Heart left ventricle (tissue), 16 donors: ENCODE measurements at regions not wholly inside any gene's neighbourhood (a gene's known extent, or its start where the extent isn't known, plus 50 kb on each side); places are given as distances from the start of the nearest gene placed in this dataset.

Source experiments
- ATAC-seq, 4 donors: fragments of 200-7000 bp; cut with Tn5 transposase; one replicate each; pipeline ENCODE4 v1.9.1; 2020 to 2022; ENCODE audit warnings: moderate library complexity in 4 of 4, mild to moderate bottlenecking in 3 of 4, moderate number of reproducible peaks in 1 of 4
- DNase-seq, 5 donors: peaks; one replicate each; pipeline ENCODE4 v3.0.0-alpha.2; 2020
- H3K27ac ChIP-seq, 12 donors: fragments of 200-600 bp; sonication (generic) in 4 of 12; one replicate each; pipeline versions ENCODE4 v1.5.0 to v1.8.0; 2016 to 2022; ENCODE audit warnings: mild to moderate bottlenecking in 2 of 12
- H3K27me3 ChIP-seq, 9 donors: fragments of 200-600 bp; sonication (generic) in 2 of 9; one replicate each; pipeline versions ENCODE4 v1.5.1 to v1.8.0; 2016 to 2022; ENCODE audit warnings: mild to moderate bottlenecking in 3 of 9
- H3K36me3 ChIP-seq, 9 donors: fragments of 200-600 bp; sonication (generic) in 2 of 9; one replicate each; pipeline versions ENCODE4 v1.5.0 to v1.8.0; 2018 to 2022; ENCODE audit warnings: mild to moderate bottlenecking in 2 of 9
- H3K4me1 ChIP-seq, 12 donors: fragments of 200-600 bp; sonication (generic) in 4 of 12; one replicate each; pipeline versions ENCODE4 v1.5.0 to v1.8.0; 2016 to 2022; ENCODE audit warnings: mild to moderate bottlenecking in 3 of 12
- H3K4me3 ChIP-seq, 12 donors: fragments of 200-600 bp; sonication (generic) in 4 of 12; one replicate each; pipeline versions ENCODE4 v1.5.0 to v1.8.0; 2017 to 2022; ENCODE audit warnings: mild to moderate bottlenecking in 9 of 12, moderate library complexity in 4 of 12
- H3K9me3 ChIP-seq, 12 donors: fragments of 200-600 bp; sonication (generic) in 4 of 12; one replicate each; pipeline versions ENCODE4 v1.5.0 to v1.8.0; 2016 to 2022; ENCODE audit warnings: mild to moderate bottlenecking in 1 of 12
- CTCF ChIP-seq, 12 donors: fragments of 200-600 bp; sonication (generic) in 4 of 12; IDR thresholded peaks; one replicate each; pipeline versions ENCODE4 v1.5.0 to v1.8.0; 2018 to 2022; ENCODE audit warnings: antibody characterized with exemption in 12 of 12, mild to moderate bottlenecking in 5 of 12
- POLR2A ChIP-seq, 2 donors: fragments of 450-650 bp; IDR thresholded peaks; one replicate each; pipeline ENCODE4 v1.6.1; 2017; ENCODE audit warnings: antibody characterized with exemption in 2 of 2, mild to moderate bottlenecking in 2 of 2, moderate library complexity in 2 of 2
- WGBS, 4 donors: extraction: QIAGEN DNeasy Blood & Tissue Kit in 2 of 4; methylation state at CpG; one replicate each; pipeline versions ENCODE4 v1.1.5 to v1.1.7; 2013 to 2018; 5-methylcytosine and 5-hydroxymethylcytosine counted together
- intact Hi-C, 10 donors: fragments of 100-400 bp; cut with DNase I; formaldehyde crosslinking; loops; one replicate each; pipeline versions ENCODE4 v1.11.1 to v1.14.2; 2022
- donor health status: ischemic (EF 13 %, LVEDD 7.1; RV severe dilation, severe dysfunction).
- donor health status: healthy with polysubstance abuse.
- donor health status: DM: no; HTN: yes; CAD: no.
- donor health status: DM: no; HTN: no; CAD: no.
- donor health status: ischemic (EF 25% LVEDD 6.9; RV normal size, moderate dysfunction).
- donor health status: ischemic (EF 25% LVEDD 5.7; RV mildly dilated, moderate dysfunction).
- donor health status: healthy.
- donor health status: DM: yes; HTN: yes; CAD: no.
- donor health status: ischemic (EF 35%, LVEDD 5.7; RV mildly dilated, moderate dysfunction).
- donor health status: nonischemic (EF 11% LVEDD 7.7; RV severe dilation, severe dysfunction).
- donor health status: DM: yes; HTN: yes; CAD: no.
- donor health status: PGD.
- donor health status: ischemic (EF 29% LVEDD 5.4; RV normal size, mild dysfunction).
- donor health status: nonischemic (EF 23%, LVEDD 6.1; RV moderate dilation, normal function).

- no peak overlapping the region for H3K4me3 ChIP-seq
- H3K27ac ChIP-seq = no peak overlapping the region
- intact Hi-C loops = no loop called here
- 93 to 95% (median 94%) methylated on average over 3 of the region's 3 CpGs for WGBS, 4 donors
- no peaks in the 10 kb centered on the region for H3K4me1 ChIP-seq
- no peaks in the 10 kb centered on the region for H3K27me3 ChIP-seq
- DNase-seq (no peak), ATAC-seq (no peak)
- TF ChIP-seq POLR2A (IDR thresholded peaks at IDR 0.05) (no peak), CTCF (IDR thresholded peaks at IDR 0.05) (no peak)
- no peaks in the 10 kb centered on the region for H3K36me3 ChIP-seq
- peaks cover 0 to 7% (median 0%) of the 10 kb centered on the region in 12 donors for H3K9me3 ChIP-seq
Measured at GRCh38 chr10:10779511-10779910, 238.2 kb upstream of the CELF2 start.

GRCh38 chr10:10780746-10781145, 236.9 kb upstream of the CELF2 start:
- H3K27ac ChIP-seq = no peak overlapping the region
- no peaks in the 10 kb centered on the region for H3K36me3 ChIP-seq
- TF ChIP-seq POLR2A (IDR thresholded peaks at IDR 0.05) (no peak), CTCF (IDR thresholded peaks at IDR 0.05) (no peak)
- no peak for ATAC-seq
- no peak overlapping the region for H3K4me3 ChIP-seq
- intact Hi-C loops = loop anchor here in 1 of 10 donors (10.0 kb wide), 1 partner anchor 134 kb away; no protein-coding TSS in a partner anchor
- peaks cover 0 to 2% (median 0%) of the 10 kb centered on the region in 12 donors for H3K4me1 ChIP-seq
- WGBS, 4 donors = 89 to 93% (median 90%) methylated on average over 3 of the region's 3 CpGs
- H3K9me3 ChIP-seq = peaks cover 0 to 7% (median 0%) of the 10 kb centered on the region in 12 donors
- no peak for DNase-seq
- no peaks in the 10 kb centered on the region for H3K27me3 ChIP-seq

- DNase-seq = no peak
- Histone ChIP-seq H3K4me3 (no peak overlapping the region), H3K36me3 (no peaks in the 10 kb centered on the region), H3K27ac (no peak overlapping the region), H3K27me3 (no peaks in the 10 kb centered on the region), H3K9me3 (peaks cover 0 to 7% (median 0%) of the 10 kb centered on the region in 12 donors), H3K4me1 (peaks cover 0 to 16% (median under 1%) of the 10 kb centered on the region in 12 donors)
- no peak for ATAC-seq
- 87 to 95% (median 94%) methylated on average over 5 of the region's 5 CpGs for WGBS, 4 donors
- TF ChIP-seq CTCF (IDR thresholded peaks at IDR 0.05) (no peak), POLR2A (IDR thresholded peaks at IDR 0.05) (no peak)
- intact Hi-C loops = loop anchor here in 1 of 10 donors (10.0 kb wide), 1 partner anchor 132 kb away; no protein-coding TSS in a partner anchor
Measured at GRCh38 chr10:10782603-10783002, 235.1 kb upstream of the CELF2 start.

GRCh38 chr10:10785627-10786026, 232.0 kb upstream of the CELF2 start:
- no peak overlapping the region for H3K4me3 ChIP-seq
- intact Hi-C loops = loop anchor here in 1 of 10 donors (10.0 kb wide), 1 partner anchor 129 kb away; no protein-coding TSS in a partner anchor

More at GRCh38 chr10:10785627-10786026, 232.0 kb upstream of the CELF2 start:
- Histone ChIP-seq H3K36me3 (no peaks in the 10 kb centered on the region), H3K9me3 (peaks cover 0 to 7% (median 0%) of the 10 kb centered on the region in 12 donors), H3K4me1 (peaks cover 0 to 20% (median 3%) of the 10 kb centered on the region in 12 donors), H3K27ac (no peak overlapping the region), H3K27me3 (no peaks in the 10 kb centered on the region)
- DNase-seq (no peak), ATAC-seq (no peak)
- TF ChIP-seq CTCF (IDR thresholded peaks at IDR 0.05) (no peak), POLR2A (IDR thresholded peaks at IDR 0.05) (no peak)
